NB4 (cell line): ENCODE measurements at regions not wholly inside any gene's neighbourhood (a gene's known extent, or its start where the extent isn't known, plus 50 kb on each side); places are given as distances from the start of the nearest gene placed in this dataset.

ENCODE experiments used
- DNase-seq: peaks from one replicate; pipeline ENCODE4 v3.0.0; 2010; ENCODE audit warnings: low read depth
- H3K4me3 ChIP-seq: one replicate; pipeline ENCODE4 v1.5.1; 2011; ENCODE audit warnings: mild to moderate bottlenecking, low read depth, low read length, moderate library complexity
- MYC ChIP-seq: IDR thresholded peaks from 2 replicates; pipeline ENCODE4 v1.6.1; 2011; ENCODE audit warnings: low read depth, low read length
- POLR2A ChIP-seq: IDR thresholded peaks from 2 replicates; pipeline ENCODE4 v1.6.1; 2011; ENCODE audit warnings: mild to moderate bottlenecking; ENCODE audit not compliant: insufficient read length; ENCODE audit errors: extremely low read depth
- TF ChIP-seq, protein P1 (sequence below): IDR thresholded peaks from one replicate; pipeline ENCODE4 v1.5.1; 2012; ENCODE audit warnings: low read depth, low read length
- TF ChIP-seq, protein P2 (sequence below): IDR thresholded peaks from 2 replicates; pipeline ENCODE4 v1.6.1; 2011; ENCODE audit warnings: low read depth, low read length

DNA sequence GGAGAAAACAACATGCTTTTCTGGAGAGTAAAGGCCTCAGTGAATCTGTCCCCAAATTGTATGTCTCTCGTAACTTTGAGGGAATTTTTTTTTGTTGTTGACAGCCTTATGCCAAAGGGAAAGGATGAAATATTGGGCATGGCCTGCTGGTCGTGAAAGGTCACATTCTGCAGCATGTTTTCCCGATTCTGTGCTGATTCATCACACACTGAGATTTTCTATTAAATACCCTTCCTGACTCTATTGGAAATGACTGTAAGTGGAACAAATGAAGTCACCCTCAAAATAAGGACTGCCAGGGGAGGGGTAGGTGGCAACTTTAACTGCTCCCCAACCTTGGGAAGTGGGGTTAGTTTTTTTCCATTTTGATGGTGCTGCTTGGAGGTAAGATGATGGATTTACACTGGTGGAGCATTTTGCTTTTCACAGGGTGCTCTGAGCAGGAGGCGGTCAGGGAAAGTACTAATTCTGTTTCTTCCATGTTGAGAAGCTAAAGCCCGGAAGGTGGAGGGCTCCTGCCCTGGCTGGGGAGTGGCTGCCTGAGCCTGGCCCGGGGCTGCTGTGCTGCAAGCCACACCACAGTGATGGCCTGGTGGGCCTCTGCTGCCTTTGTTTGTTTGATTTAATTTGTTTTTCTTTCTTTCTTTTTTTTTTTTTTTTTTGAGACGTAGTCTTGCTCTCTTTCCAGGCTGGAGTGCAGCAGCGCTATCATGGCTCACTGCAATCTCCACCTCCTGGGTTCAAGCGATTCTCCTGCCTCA is 116.8 kb upstream of the SPATA13 start:
- no peak for DNase-seq
- no peak overlapping the region for H3K4me3 ChIP-seq
- TF ChIP-seq POLR2A (no peak), MYC (no peak)
- TF ChIP-seq, protein P1, sequence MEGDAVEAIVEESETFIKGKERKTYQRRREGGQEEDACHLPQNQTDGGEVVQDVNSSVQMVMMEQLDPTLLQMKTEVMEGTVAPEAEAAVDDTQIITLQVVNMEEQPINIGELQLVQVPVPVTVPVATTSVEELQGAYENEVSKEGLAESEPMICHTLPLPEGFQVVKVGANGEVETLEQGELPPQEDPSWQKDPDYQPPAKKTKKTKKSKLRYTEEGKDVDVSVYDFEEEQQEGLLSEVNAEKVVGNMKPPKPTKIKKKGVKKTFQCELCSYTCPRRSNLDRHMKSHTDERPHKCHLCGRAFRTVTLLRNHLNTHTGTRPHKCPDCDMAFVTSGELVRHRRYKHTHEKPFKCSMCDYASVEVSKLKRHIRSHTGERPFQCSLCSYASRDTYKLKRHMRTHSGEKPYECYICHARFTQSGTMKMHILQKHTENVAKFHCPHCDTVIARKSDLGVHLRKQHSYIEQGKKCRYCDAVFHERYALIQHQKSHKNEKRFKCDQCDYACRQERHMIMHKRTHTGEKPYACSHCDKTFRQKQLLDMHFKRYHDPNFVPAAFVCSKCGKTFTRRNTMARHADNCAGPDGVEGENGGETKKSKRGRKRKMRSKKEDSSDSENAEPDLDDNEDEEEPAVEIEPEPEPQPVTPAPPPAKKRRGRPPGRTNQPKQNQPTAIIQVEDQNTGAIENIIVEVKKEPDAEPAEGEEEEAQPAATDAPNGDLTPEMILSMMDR = no peak
- TF ChIP-seq, protein P2, sequence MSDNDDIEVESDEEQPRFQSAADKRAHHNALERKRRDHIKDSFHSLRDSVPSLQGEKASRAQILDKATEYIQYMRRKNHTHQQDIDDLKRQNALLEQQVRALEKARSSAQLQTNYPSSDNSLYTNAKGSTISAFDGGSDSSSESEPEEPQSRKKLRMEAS = no peak

DNA sequence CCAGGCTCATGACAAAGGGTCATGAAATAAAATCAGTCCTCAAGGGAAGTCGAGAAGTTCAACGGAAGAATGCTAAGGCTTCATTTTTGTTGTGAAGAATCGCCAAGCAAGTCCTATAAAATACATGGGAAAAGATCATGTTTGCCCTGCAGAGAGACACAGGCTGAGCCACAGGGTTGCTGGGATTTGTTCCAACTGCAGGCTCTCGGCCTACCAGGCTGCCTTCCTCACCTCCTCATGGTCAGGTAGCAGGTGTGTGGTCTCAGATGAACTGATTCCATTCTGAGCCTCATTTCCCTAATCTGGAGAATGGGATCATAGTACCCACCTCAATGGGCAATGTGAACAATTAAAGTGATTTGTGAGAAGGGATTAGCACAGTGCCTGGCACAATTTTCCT is 114.9 kb upstream of the SPATA13 start:
- TF ChIP-seq MYC = no peak
- TF ChIP-seq POLR2A = no peak
- TF ChIP-seq, protein P1 = no peak
- TF ChIP-seq, protein P2 = no peak
- no peak overlapping the region for H3K4me3 ChIP-seq
- DNase-seq = no peak

- no peak for DNase-seq
- TF ChIP-seq MYC = no peak
- no peak overlapping the region for H3K4me3 ChIP-seq
These were observed 110.2 kb upstream of the SPATA13 start for GRCh38 chr13:24050292-24050711.

GRCh38 chr13:24050796-24051715 is 109.5 kb upstream of the SPATA13 start:
- TF ChIP-seq, protein P1 = no peak
- TF ChIP-seq POLR2A = no peak
- TF ChIP-seq MYC = no peak
- TF ChIP-seq, protein P2 = no peak
- DNase-seq = no peak
- no peak overlapping the region for H3K4me3 ChIP-seq

DNA sequence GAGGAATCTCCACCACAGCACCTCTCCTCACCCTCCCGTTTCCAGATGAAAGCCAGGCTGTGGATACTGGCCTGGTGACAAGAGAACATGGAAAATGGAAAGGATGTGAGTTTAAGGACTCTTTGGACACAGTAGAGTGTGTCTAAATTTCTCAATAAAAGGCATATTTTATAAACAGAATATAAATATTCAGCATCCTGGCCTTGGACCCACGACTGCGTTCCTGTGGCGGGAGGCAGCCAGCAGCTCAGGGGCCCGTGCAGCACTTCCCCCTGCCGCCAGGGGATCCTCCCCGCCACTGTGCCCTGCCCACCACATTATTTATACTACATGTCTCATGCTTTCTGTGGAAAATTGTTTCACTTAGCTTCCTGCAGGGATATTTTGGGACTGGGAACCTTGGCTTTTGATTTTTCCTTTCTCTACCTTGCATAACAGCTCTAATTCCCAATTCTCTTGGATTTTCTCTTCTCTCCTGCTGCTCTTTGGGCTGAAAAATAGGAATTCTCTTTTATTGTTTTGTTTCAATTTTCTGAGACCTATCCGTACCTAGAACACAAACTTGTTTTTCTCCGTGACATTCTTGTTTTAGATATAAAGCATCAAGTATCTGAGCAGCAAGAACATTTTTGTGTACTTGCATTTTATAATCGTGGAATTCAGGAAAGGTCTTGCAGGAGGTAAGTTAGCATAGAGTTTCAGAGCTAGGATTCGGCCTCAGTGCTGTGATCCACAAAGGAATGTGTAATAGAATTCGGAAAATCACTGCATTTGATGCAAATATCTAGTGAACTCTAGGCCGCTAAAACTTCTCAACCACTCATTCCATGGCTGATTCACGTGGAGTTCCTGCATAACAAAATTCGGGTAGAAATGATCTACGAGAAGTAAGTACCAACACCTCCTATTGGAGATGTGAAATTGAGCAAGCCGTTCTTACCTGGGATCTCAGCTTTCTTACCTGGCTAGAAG is 107.7 kb upstream of the SPATA13 start:
- DNase-seq = no peak
- TF ChIP-seq, protein P2 = no peak
- TF ChIP-seq MYC (no peak), POLR2A (no peak)
- TF ChIP-seq, protein P1 = no peak
- H3K4me3 ChIP-seq = no peak overlapping the region
